Right kidney (tissue), 1 donor: ENCODE measurements at regions not wholly inside any gene's neighbourhood (a gene's known extent, or its start where the extent isn't known, plus 50 kb on each side); places are given as distances from the start of the nearest gene placed in this dataset.
"Not testable (repeated sequence)": the region's sequence is repeated elsewhere in the genome, so short reads cannot be mapped to it uniquely, and the experiment has no call there.

Experiments used
- DNase-seq: peaks from one replicate; pipeline ENCODE4 v3.0.0-alpha.2; 2016

DNA sequence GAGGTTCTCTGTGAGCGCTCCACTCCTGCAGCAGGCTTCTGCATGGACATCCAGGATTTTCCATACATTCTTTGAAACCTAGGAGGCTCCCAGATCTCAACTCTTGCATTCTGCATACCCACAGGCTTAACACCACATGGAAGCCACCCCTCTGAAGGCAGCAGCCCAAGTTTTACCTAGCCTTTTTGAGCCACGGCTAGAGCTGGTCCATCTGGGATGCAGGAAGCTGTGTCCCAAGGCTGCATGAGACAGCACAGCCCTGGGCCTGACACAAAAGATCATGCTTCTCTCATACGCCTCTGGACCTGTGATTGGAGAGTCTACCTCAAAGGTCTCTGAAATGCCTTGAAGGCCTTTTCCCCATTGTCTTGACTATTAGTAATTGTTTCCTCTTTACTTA is 53.6 kb upstream of the RPRM start:
- DNase-seq = no peak

DNA sequence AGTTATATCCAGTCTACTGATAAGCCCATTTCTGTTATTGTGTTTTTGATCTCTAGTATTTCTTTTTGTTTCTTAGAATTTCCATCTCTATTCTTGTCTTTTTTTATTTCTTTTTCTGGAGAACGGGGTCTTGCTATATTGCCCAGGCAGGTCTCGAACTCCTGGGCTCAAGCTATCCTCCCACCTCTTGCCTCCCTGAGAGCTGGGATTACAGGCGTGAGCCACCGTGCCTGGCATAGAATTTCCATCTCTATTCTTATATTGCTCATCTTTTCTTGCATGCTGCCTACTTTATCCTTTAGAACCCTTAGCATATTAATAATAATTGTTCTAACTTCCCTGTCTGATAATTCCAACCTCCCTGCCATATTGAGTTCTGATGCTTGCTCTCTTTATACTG is 55.2 kb upstream of the RPRM start:
- not testable (repeated sequence) for DNase-seq

DNA sequence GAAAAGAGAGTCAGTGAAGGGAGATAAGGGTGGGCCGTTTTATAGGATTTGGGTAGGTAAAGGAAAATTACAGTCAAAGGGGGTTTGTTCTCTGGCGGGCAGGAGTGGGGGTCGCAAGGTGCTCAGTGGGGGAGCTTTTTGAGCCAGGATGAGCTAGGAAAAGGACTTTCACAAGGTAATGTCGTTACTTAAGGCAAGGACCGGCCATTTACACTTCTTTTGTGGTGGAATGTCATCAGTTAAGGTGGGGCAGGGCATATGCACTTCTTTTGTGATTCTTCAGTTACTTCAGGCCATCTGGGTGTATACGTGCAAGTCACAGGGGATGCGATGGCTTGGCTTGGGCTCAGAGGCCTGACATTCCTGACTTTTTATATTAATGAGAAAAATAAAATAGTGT is 56.0 kb upstream of the RPRM start:
- DNase-seq = not testable (repeated sequence)

DNA sequence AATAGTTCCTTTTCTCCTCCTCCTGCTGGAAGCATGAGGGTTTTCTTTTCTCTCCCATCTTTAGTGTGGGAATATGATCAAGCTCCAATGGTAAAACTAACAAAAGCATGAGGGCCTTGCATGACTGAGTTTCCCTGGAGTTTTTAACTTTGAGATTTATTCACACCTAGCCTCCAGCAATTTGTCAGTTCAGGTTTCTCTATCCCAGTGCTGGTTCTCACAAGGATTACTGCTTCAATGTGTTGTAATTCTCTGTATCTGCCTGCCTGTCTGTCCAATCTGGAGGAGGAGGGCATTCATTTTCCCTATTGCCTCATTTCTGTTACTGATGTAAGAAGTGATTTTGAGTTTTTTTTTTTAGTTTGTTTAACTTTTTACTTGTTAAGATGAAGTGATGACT is 57.6 kb upstream of the RPRM start:
- peak; percentile 2 for DNase-seq

DNA sequence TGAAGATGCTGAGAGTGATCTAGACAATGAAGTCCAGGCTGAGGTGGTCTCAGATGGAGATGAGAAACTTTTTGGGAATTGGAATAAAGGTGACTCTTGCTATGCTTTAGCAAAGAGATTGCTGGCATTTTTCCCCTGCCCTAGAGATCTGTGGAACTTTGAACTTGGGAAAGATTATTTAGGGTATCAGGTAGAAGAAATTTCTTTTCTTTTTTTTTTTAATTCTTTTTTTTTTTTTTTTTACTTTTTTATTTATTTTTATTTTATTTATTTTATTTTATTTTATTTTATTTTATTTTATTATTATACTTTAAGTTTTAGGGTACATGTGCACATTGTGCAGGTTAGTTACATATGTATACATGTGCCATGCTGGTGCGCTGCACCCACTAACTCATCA is 59.5 kb upstream of the RPRM start:
- DNase-seq = not testable (repeated sequence)

DNA sequence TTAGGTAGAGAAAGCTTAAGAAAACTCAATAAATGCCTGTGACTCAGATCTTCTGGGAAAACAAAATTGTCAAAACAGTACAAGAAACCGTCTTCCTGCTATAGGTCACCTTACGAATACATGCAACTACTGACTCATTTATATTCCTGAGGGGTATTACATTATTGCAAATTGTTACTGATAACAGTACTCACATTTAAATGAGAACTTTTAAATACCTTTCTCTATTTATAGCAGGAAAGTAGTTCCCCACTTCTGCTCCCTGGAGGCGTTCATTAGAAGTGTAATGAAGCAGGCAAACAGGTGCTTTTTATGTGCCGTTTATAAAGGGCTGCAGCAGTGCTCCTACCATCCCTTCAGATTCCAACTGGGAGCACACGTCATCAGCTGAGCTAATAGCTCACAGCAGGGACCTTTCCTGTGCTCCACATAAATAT is 65.1 kb upstream of the RPRM start:
- peak; percentile 2 for DNase-seq

DNA sequence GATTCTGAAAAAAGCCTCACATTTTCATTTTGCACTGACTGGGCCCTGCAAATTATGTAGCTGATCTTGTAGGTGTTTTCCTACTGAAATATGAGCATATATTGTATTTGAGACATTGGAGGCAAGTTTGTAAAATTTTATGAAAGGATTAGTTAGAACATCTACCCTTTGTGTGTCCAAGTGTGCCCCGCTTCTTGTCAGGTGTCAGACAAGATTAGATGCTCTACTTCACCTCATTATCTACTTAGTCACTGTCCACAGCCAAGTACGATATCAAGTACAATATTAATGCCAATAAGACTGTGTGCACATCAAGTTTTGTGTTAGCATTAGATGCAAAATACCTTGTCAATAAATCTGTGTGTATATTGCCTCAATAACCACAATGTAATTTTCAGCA is 67.8 kb upstream of the RPRM start:
- no peak for DNase-seq

DNA sequence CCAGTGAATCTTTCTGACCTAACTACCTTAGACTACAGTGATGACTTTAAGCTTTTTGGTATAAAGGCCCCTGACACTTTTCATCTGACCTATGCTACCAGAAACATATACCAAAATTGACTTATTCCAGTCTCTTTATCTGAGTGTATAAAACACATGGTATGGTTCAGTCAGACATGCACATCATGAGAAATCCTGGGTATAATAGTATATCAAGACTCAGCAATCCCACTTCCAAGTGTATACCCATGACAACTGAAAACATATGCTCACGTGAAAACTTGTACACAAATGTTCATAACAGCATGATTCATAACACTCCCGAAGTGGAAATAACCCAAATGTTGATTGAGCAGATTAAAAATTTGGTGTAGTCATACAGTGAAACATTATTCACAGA is 70.0 kb upstream of the RPRM start:
- DNase-seq = no peak

DNA sequence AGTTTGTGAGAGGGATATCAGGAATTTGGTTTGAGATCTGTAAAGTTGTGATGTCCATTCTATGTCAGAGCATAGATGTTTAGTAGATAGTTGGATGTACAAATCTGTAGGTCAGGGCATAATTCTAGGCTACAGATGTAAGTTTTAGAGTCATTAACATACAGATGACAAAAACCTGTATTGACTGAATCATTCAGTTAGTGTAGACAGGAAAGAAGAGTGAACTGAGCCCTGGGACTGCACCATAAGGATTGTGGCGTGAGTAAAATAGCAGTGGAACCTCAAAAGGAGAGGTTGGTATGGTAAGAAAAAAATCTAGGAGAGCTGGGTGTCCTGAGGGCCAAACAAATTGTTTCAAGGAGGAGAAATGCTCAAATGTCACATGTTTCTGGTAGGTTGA is 73.1 kb upstream of the RPRM start:
- DNase-seq = no peak

DNA sequence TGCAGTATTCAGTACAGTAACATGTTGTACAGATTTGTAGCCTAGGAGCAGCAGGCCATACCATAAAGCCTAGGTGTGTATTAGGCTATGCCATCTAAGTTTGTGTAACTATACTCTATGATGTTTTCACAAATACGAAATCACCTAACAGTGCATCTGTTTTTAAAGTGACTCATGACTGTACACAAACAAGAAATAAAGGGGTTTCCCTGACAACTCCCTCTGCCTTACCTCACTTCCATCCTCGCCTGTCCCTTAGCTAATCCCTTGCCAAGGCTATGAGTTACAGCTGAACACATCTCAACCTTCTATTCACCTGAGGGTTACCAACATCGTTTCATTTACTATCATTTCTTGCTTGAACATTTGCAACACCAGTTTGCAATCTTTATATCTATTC is 78.6 kb upstream of the RPRM start:
- no peak for DNase-seq

DNA sequence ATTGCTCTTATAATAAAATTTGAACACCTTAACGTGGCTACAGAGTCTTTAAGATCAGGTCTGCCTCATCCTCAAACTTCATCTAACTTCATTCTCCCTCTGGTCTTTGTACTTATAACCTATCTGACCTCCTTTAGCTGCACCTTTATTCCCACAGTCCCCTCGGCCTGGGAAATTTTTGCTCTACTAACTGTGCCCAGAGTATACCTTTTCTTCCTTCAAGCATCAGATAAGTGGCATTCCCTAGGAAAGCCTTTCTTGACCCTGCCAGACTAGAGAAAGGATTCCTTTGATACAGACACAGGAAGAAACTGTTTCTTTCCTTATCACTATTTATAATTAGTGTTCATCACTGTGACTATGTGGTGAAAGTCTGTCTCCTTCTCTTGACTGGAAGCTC is 79.2 kb upstream of the RPRM start:
- no peak for DNase-seq

DNA sequence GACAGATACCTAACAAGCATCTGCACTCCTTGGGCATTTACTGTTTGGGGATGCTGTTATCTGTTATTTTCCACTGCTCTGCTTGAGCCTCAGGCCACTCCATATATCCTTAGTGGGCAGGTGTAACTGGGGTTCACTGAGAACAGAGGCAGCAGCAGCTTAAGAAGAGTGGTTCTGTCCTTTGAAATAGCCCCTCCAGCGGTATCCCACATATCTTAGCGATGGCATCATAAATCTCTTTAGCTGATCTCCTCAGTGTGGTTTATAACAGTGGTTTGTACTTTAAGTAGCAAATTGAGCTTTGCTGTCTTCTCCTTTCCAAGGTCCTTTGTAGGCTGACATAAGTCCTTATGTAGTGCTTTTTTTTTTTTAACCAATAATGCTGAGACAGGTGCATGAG is 79.7 kb upstream of the RPRM start:
- no peak for DNase-seq

DNA sequence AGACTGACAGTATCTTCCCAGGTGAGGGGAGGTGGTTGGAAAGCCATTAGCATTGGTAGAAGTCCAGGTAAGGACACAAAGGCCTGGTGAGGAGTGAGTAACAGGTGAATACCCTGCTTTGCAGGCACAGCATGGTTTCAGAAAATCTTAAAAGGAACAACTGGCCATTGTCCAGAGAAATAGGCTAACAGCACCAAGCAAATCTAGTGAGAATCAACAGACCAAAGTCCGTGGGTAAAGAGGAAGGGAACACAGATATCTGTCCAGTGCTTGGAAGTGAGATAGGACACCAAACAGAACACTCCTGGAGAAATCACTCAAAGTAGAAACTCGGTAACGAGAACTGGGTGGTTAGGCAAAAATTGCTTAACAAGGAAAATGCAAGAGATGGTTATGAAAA is 88.8 kb upstream of the RPRM start:
- DNase-seq = no peak

DNA sequence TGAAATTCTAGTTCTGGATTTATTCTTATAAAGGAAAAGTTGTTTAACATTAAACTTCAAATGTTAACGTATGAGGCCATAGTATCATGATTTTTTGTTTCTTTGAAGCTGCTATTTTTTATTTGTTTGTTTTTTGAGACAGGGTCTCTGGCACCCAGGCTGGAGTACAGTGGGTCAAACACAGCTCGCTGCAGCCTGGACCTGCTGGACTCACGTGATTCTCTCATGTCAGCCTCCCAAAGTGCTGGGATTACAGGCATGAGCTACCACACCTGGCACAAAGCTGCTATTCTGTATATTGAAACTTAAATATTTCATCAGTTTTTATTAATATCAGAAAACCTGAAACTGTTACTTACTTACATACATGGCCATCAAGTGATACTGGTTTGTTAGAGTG is 89.5 kb upstream of the RPRM start:
- DNase-seq = no peak

DNA sequence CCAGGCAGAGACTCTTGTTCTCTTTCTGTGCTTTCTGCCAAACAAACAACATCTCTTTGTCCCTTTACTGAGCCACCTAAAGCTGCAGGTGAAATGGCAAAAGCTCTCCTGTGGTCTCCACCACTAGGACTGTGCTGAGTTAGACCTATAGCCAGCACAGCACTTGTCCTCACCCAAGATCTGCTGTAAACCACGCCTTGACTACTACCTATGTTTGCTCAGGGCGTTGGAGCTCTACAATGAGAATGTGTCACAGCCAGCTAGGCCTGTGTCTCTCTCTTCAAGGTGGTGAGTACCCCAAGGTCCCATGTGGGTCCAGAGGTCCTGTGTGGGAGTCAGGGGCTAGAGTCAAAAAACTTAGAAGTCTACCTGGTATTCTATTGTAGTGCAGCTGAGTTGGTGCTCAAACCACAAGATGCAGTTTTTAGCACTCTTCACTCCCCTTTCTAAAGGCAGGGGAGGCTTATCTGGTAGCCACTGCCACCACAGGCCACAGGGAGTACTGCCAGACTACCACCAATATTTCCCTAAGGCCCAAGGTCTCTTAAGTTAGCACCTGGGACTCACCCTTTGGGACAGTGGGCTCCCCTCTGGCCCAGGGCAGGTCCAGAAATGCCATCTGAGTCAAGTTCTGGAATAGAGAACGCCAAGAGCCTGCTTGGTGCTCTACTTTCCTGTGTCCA is 96.8 kb upstream of the RPRM start:
- DNase-seq = no peak

DNA sequence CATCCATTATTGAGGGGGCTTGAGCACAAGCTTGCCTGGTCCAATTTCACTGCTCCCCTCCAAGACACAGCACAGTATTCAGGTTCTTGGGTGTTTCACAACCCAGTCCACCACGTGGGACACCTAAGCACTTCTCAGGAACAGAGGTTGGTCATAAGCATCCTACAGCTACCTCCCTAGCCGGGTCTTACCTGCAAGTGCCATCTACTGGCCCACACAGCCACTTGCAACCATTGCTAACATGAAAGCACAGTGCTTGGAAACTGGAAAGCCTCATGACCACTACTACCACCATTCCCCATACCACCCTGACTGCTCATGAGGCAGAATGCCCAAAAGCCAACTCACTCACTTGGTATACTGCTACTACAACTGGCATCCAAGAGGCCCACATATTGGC is 105.7 kb upstream of the RPRM start:
- DNase-seq = no peak

DNA sequence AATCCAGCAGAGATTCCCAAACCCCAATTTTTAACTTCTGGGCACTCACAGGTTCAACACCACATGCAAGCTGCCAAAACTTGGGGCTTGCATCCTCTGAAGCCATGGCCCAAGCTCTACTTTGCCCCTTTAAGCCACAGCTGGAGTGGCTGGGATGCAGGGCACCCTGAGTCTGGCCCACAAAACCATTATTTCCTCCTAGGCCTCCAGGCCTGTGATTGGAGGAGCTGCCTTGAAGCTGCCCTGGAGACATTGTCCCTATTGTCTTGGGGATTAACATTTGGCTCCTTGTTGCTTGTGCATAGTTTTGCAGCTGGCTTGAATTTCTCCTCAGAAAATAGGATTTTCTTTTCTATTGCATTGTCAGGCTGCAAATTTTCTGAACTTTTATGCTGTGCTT is 109.8 kb upstream of the RPRM start:
- no peak for DNase-seq

DNA sequence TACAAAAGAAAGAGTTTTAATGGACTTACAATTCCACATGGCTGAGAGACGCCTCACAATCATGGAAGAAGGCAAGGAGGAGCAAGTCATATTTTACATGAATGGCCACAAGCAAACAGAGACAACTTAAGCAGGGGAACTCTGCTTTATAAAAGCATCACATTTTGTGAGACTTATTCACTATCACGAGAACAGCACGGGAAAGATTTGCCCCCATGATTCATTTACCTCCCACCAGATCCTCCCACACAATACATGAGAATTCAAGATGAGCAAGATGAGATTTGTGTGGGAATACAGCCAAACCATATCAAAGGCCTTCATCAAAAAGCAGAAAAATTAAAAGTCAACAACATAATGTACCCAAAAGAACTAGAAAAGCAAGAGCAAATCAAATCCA is 111.0 kb upstream of the RPRM start:
- no peak for DNase-seq

DNA sequence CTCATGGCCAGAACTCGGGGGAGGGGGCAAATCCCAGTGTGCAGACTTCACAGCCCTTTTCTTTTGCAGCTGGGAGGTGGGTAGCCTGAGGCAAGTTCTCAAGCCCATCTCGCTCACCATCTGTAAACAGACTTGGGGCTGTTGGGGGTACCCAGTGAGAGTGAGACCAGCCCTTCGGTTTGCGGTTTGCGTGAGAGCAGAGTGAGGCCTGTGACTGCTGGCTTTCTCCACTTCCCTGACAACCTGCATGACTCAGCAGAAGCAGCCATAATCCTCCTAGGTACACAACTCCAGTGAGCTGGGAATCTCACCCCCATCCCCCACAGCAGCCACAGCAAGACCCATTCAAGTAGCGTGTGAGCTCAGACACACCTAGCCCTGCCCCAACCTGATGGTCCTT is 114.5 kb upstream of the RPRM start:
- not testable (repeated sequence) for DNase-seq

DNA sequence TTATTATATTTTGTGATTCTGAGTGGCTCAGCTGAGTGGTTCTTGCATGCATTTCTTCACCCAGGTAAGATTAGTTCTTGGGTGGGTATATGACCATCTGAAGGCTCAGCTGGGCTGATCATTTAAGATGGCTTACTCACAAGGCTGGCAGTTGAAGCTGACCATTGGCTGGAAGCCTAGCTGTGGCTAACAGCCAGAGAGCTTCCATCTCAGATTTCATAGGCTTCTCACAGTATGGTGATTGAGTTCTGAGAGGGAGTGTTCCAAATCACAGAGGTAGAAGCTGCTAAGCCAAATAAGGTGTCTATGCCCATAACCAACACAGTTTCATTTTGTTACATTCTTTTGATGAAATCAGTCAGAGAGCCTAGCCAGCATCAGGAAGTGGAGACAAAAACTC is 117.4 kb upstream of the RPRM start:
- DNase-seq = no peak

DNA sequence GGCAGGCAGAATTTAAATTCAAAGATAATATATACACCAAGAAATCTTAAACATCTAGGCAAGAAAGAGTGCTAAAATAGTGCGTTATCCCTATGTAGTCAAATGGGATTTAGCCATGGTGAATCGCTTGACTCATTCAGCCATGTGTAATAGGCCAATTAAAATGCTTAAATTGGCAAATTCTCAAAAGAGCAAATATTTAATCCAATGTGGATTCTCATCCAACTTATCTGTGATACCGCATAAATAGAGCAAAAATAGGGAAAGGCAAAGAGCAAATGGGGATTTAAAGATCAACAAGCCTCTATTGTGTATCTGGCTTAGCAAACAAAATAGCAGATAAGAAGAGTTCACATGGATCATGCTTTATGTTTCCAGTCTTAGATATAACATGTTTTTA is 123.2 kb upstream of the RPRM start:
- no peak for DNase-seq

DNA sequence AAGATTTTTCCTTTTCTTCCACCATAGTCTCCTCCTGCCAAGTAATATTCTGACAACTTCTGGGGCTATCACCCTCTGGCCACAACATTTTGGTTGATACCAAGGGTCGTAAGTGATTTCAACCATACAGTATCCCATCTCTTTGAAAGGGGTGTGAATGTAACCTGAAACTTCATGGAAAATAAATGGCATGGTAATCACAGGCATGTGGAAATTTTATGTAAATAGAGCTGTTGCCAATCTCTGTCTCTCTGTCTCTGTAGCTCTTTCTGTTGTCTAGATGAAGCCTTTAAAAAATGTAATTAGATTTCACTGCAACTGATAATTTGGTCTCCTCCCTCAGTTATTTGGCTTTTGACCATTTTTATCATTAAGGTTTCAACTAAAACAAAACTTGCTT is 125.6 kb upstream of the RPRM start:
- no peak for DNase-seq

DNA sequence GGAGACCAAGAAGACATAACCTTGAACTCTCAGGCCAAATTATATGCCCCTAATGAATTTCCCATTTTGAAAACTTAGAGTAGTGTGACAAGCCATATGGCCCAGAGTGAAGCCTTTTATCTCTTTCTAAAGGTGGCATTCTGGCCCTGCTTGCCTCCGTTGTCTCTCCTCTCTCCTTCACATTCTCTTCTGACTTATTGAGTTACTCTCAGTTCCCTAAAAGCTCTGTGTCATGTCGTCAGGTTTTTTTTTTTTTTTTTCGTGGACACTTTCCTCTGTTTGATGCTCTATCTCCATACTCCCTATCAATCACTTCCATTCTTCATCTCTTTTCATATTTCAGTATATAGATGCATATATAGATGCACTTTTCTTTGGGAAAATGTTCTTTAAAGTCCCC is 128.1 kb upstream of the RPRM start:
- no peak for DNase-seq

DNA sequence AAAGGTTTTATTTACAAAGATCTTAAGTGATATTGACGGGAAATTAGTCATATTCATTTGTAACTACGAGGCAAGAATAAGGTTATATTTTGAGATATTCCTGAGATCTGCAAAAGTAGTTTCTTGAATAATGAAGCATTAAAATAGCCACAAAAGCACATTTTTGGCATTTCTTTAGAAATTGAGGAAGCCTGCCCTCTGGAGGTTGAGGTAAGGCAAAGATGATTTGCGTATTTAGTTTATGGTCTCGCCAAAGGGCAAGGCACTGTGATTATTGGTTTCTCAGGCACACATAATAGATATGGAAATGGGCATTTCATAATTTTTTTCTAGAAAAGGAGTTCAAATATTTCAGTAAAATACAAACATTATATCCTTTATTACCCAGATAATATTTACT is 143.7 kb upstream of the RPRM start:
- DNase-seq = no peak

DNA sequence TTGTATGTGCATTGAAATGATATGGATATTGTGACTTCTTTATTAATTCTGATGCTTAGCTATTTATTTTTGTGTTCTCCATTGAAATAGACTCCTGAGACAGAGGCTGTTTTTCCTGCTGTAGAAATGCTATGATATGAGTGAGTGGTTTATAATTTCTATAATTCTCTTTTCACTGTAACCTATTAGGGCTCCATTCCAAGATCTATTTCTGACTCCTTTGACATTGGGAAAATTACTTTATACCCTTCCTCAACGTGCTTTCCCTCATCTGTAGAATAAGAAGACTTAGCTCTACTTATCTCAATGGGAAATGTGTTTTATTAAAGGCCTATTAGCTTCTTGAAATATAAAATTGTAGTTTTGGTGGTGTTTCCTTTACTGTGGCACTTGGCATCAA is 144.5 kb upstream of the RPRM start:
- DNase-seq = no peak
